ENCODE measurements at regions not wholly inside any gene's neighbourhood (a gene's known extent, or its start where the extent isn't known, plus 50 kb on each side); places are given as distances from the start of the nearest gene placed in this dataset.

DNA sequence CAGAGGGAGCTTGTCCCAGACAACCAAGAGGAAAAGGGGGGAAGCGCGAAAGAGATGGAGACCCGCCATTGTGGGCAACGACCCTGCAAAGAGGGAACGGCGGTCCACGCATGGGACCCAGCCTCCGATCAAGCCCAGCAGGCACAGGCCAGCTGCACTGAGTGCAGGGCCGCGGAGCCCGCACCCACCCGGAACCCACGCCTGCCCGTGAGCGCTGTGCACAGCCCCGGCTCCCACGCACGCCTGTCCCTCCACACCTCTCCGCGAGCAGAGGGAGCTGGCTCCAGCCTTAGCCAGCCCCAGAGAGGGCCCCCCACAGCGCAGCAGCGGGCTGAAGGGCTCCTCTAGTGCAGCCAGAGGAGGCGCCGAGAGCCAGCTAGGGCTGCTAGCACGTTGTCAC lies 416.5 kb downstream of the DMRTA1 start:
- H4K5ac ChIP-seq (ENCODE audit: low read depth, low read length), result no peak overlapping the region
- H4K91ac ChIP-seq (ENCODE audit: insufficient read depth, low read depth, low read length), result no peak overlapping the region
- H3K9ac ChIP-seq (ENCODE audit: low read depth, low read length), result no peak overlapping the region
- no peak overlapping the region for H3K4ac ChIP-seq (ENCODE audit: low read depth, low read length)
- no peaks in the 10 kb centered on the region for H3K79me1 ChIP-seq (ENCODE audit: low read depth in 1 of 2, low read length in 2 of 2)
- no peak for TF ChIP-seq SMC3 (IDR thresholded peaks at IDR 0.05; ENCODE audit: low read depth, low read length)
- TF ChIP-seq NFE2L2 (IDR thresholded peaks at IDR 0.05; ENCODE audit: low read depth, low read length), result no peak
- no peak for TF ChIP-seq MAFK (IDR thresholded peaks at IDR 0.05; ENCODE audit: low read depth, low read length)
- no peak for TF ChIP-seq MAZ (IDR thresholded peaks at IDR 0.05; ENCODE audit: borderline replicate concordance, low read depth, low read length)
- TF ChIP-seq RFX5 (IDR thresholded peaks at IDR 0.05; ENCODE audit: low read depth, low read length), result no peak
- no peak for TF ChIP-seq BHLHE40 (IDR thresholded peaks at IDR 0.05; ENCODE audit: low read depth, low read length)
- TF ChIP-seq, protein P1, sequence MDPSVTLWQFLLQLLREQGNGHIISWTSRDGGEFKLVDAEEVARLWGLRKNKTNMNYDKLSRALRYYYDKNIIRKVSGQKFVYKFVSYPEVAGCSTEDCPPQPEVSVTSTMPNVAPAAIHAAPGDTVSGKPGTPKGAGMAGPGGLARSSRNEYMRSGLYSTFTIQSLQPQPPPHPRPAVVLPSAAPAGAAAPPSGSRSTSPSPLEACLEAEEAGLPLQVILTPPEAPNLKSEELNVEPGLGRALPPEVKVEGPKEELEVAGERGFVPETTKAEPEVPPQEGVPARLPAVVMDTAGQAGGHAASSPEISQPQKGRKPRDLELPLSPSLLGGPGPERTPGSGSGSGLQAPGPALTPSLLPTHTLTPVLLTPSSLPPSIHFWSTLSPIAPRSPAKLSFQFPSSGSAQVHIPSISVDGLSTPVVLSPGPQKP (IDR thresholded peaks at IDR 0.05; ENCODE audit: borderline replicate concordance, low read depth, low read length), result no peak
- TF ChIP-seq MXI1 (IDR thresholded peaks at IDR 0.05; ENCODE audit: borderline replicate concordance, low read depth, low read length), result no peak
- TF ChIP-seq, protein P2, sequence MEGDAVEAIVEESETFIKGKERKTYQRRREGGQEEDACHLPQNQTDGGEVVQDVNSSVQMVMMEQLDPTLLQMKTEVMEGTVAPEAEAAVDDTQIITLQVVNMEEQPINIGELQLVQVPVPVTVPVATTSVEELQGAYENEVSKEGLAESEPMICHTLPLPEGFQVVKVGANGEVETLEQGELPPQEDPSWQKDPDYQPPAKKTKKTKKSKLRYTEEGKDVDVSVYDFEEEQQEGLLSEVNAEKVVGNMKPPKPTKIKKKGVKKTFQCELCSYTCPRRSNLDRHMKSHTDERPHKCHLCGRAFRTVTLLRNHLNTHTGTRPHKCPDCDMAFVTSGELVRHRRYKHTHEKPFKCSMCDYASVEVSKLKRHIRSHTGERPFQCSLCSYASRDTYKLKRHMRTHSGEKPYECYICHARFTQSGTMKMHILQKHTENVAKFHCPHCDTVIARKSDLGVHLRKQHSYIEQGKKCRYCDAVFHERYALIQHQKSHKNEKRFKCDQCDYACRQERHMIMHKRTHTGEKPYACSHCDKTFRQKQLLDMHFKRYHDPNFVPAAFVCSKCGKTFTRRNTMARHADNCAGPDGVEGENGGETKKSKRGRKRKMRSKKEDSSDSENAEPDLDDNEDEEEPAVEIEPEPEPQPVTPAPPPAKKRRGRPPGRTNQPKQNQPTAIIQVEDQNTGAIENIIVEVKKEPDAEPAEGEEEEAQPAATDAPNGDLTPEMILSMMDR (conservative IDR thresholded peaks at IDR 0.05; ENCODE audit: low read depth, low read length), result no peak
- TF ChIP-seq CEBPB (IDR thresholded peaks at IDR 0.05; ENCODE audit: low read depth, low read length), result no peak
- TF ChIP-seq RCOR1 (IDR thresholded peaks at IDR 0.05; ENCODE audit: insufficient replicate concordance, low read length), result no peak
- TF ChIP-seq POLR2A (IDR thresholded peaks at IDR 0.05; ENCODE audit: low read depth, low read length), result no peak
- TF ChIP-seq, protein P3, sequence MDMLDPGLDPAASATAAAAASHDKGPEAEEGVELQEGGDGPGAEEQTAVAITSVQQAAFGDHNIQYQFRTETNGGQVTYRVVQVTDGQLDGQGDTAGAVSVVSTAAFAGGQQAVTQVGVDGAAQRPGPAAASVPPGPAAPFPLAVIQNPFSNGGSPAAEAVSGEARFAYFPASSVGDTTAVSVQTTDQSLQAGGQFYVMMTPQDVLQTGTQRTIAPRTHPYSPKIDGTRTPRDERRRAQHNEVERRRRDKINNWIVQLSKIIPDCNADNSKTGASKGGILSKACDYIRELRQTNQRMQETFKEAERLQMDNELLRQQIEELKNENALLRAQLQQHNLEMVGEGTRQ (IDR thresholded peaks at IDR 0.05; ENCODE audit: low read depth, low read length), result no peak
- TF ChIP-seq CHD1 (IDR thresholded peaks at IDR 0.05; ENCODE audit: low read depth, low read length), result no peak
- no peak for TF ChIP-seq FOS (IDR thresholded peaks at IDR 0.05; ENCODE audit: low read depth, low read length)
- TF ChIP-seq RAD21 (IDR thresholded peaks at IDR 0.05; ENCODE audit: low read length), result no peak
- H2AK9ac ChIP-seq (replicated peaks; ENCODE audit: low read depth, low read length, poor library complexity), result no peak overlapping the region
- H3K27ac ChIP-seq (ENCODE audit: insufficient read depth, low read length), result no peak overlapping the region
- 91% methylated on average over 6 of the region's 25 CpGs; no CpG with 5 or more reads in 1 of the 2 experiments for WGBS, 2 experiments (ENCODE audit: extremely low coverage in 2 of 2, insufficient read length in 1 of 2)
- in situ Hi-C loops (cut with MboI; ENCODE audit: low sequenced_read_pairs) (no loop called here), dilution Hi-C loops (cut with HindIII; ENCODE audit: low sequenced_read_pairs, unreplicated experiment) (no loop called here), intact Hi-C loops (cut with micrococcal nuclease) (no loop called here)
- H2AFZ ChIP-seq (replicated peaks; ENCODE audit: low read length, poor library complexity), result no peak overlapping the region
- no peak overlapping the region for H3K4me2 ChIP-seq (ENCODE audit: low read depth, low read length)
- DNase-seq (no peak), ATAC-seq (ENCODE audit: low read depth) (no peak)
- no peaks in the 10 kb centered on the region for H3K9me1 ChIP-seq (ENCODE audit: insufficient read depth, low read length)
- H2AK5ac ChIP-seq (ENCODE audit: low read depth, low read length), result no peak overlapping the region
- H2BK120ac ChIP-seq (ENCODE audit: low read depth, low read length), result no peak overlapping the region
- H4K20me1 ChIP-seq (ENCODE audit: insufficient read depth, low read length), result no peaks in the 10 kb centered on the region
- no peaks in the 10 kb centered on the region for H3K27me3 ChIP-seq (ENCODE audit: control insufficient read depth, insufficient read depth, low read length)
- no peak overlapping the region for H3K14ac ChIP-seq (replicated peaks; ENCODE audit: low read depth, low read length)
- H3K18ac ChIP-seq (ENCODE audit: low read depth, low read length), result no peak overlapping the region
- no peaks in the 10 kb centered on the region; the same call in 1 of the 2 replicates for H3K9me3 ChIP-seq (ENCODE audit: control insufficient read depth, insufficient read depth, low read length)
- no TSS peak for BruUV-seq (replicated peaks)
- no peaks in the 10 kb centered on the region for H3K4me1 ChIP-seq (ENCODE audit: control insufficient read depth, insufficient read depth, low read length)
- no peak overlapping the region for H3K23ac ChIP-seq (ENCODE audit: low read depth, low read length)
- no peak overlapping the region for H2BK15ac ChIP-seq (ENCODE audit: low read depth, low read length)
- no peak overlapping the region for H3K4me3 ChIP-seq (ENCODE audit: insufficient read depth, low read depth, low read length)
- no peak overlapping the region for H2BK5ac ChIP-seq (ENCODE audit: low read depth, low read length, poor library complexity, severe bottlenecking)
- no peak overlapping the region for H3K56ac ChIP-seq (ENCODE audit: extremely low read depth, insufficient read depth, low read length)
- CTCF ChIA-PET, result no interaction called here
- H3K36me3 ChIP-seq (ENCODE audit: control insufficient read depth, insufficient read depth, low read length), result no peaks in the 10 kb centered on the region
- POLR2A ChIA-PET (ENCODE audit: unreplicated experiment), result no interaction called here
- no peak overlapping the region for H4K8ac ChIP-seq (ENCODE audit: low read depth in 2 of 2, low read length in 2 of 2)
- no peak overlapping the region for H2BK20ac ChIP-seq (ENCODE audit: low read depth, low read length)

Data from IMR-90 (cell line).